ENCODE measurements at regions not wholly inside any gene's neighbourhood (a gene's known extent, or its start where the extent isn't known, plus 50 kb on each side); places are given as distances from the start of the nearest gene placed in this dataset.
"Not testable (repeated sequence)": the region's sequence is repeated elsewhere in the genome, so short reads cannot be mapped to it uniquely, and the experiment has no call there.

- no peak for DNase-seq
Observed at GRCh38 chr22:35138521-35138920, 72.6 kb downstream of the ISX start.

GRCh38 chr22:35140879-35141745, 75.2 kb downstream of the ISX start:
- peak; percentile 1 for DNase-seq

GRCh38 chr22:35148381-35148780, 82.4 kb downstream of the ISX start:
- no peak for DNase-seq

GRCh38 chr22:35148866-35149548, 83.0 kb downstream of the ISX start:
- peak; percentile 36 for DNase-seq

GRCh38 chr22:35150183-35151107, 84.5 kb downstream of the ISX start:
- peak; percentile 61 for DNase-seq

GRCh38 chr22:35152316-35152715, 86.4 kb downstream of the ISX start:
- no peak for DNase-seq

- DNase-seq, result peak; percentile 7
Observed at GRCh38 chr22:35154937-35155387, 89.0 kb downstream of the ISX start.

- DNase-seq, result no peak
Observed at GRCh38 chr22:35155403-35156025, 89.6 kb downstream of the ISX start.

GRCh38 chr22:35156945-35157344, 91.0 kb downstream of the ISX start:
- no peak for DNase-seq

GRCh38 chr22:35158336-35158735, 92.4 kb downstream of the ISX start:
- no peak for DNase-seq

- no peak for DNase-seq
Observed at GRCh38 chr22:35159343-35159742, 93.4 kb downstream of the ISX start.

- no peak for DNase-seq
Observed at GRCh38 chr22:35160268-35160667, 94.3 kb downstream of the ISX start.

GRCh38 chr22:35165896-35166295, 91.4 kb upstream of the HMGXB4 start:
- not testable (repeated sequence) for DNase-seq

- DNase-seq, result no peak
Observed at GRCh38 chr22:35170716-35171697, 86.3 kb upstream of the HMGXB4 start.

- peak; percentile 58 for DNase-seq
Observed at GRCh38 chr22:35172442-35172841, 84.9 kb upstream of the HMGXB4 start.

- DNase-seq, result no peak
Observed at GRCh38 chr22:35173655-35174054, 83.6 kb upstream of the HMGXB4 start.

GRCh38 chr22:35174401-35175038, 82.8 kb upstream of the HMGXB4 start:
- no peak for DNase-seq

- no peak for DNase-seq
Observed at GRCh38 chr22:35175392-35175791, 81.9 kb upstream of the HMGXB4 start.

- no peak for DNase-seq
Observed at GRCh38 chr22:35177811-35178210, 79.5 kb upstream of the HMGXB4 start.

GRCh38 chr22:35178446-35178845, 78.8 kb upstream of the HMGXB4 start:
- no peak for DNase-seq

GRCh38 chr22:35183917-35184316, 73.4 kb upstream of the HMGXB4 start:
- no peak for DNase-seq
